ENCODE measurements at regions not wholly inside any gene's neighbourhood (a gene's known extent, or its start where the extent isn't known, plus 50 kb on each side); places are given as distances from the start of the nearest gene placed in this dataset.

DNA sequence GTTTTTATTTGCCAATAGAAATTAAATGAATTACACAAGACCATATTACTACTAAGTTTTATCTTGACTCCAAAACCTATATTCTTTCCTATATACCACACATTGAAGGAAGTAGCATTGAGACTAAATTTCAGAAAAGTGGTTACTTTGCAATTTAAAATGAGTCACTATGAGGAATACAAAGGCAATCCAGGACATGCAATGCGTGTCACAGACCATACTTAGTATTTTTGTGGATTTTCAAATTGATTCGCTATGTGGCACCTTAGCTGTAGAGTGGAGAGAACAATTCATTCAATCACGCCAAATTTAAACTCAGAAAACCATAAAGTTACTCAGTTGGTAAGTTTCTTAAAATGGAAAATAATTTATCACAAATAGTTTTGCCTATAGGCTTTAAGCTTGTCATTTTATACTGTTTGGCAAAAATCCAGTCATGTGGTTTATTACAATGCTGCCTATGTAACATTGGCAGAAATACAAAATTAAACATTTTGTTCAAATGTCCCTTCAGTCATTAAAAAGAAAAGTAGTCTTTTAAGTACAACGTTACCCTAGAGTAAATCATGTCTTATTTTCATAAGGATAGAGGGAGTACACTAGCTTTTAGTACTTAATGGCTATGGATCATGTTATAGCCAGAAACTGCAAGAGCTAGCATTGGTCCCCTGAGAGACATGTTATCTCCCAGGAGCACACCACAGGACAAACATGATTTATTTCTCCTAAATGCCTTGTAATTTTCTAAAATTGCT lies 222.8 kb upstream of the CDH7 start:
- TF ChIP-seq, protein P1, sequence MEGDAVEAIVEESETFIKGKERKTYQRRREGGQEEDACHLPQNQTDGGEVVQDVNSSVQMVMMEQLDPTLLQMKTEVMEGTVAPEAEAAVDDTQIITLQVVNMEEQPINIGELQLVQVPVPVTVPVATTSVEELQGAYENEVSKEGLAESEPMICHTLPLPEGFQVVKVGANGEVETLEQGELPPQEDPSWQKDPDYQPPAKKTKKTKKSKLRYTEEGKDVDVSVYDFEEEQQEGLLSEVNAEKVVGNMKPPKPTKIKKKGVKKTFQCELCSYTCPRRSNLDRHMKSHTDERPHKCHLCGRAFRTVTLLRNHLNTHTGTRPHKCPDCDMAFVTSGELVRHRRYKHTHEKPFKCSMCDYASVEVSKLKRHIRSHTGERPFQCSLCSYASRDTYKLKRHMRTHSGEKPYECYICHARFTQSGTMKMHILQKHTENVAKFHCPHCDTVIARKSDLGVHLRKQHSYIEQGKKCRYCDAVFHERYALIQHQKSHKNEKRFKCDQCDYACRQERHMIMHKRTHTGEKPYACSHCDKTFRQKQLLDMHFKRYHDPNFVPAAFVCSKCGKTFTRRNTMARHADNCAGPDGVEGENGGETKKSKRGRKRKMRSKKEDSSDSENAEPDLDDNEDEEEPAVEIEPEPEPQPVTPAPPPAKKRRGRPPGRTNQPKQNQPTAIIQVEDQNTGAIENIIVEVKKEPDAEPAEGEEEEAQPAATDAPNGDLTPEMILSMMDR (IDR thresholded peaks at IDR 0.05): no peak
- TF ChIP-seq POLR2AphosphoS5 (IDR thresholded peaks at IDR 0.05) (no peak), POLR2A (IDR thresholded peaks at IDR 0.05) (no peak)
- H3K27ac ChIP-seq: no peak overlapping the region
- H3K4me1 ChIP-seq: no peaks in the 10 kb centered on the region
- no peaks in the 10 kb centered on the region for H3K9me3 ChIP-seq
- DNase-seq (ENCODE audit: low spot score in 2 of 2): no peak
- no peaks in the 10 kb centered on the region for H3K27me3 ChIP-seq
- H3K36me3 ChIP-seq: no peaks in the 10 kb centered on the region
- no peak overlapping the region for H3K4me3 ChIP-seq
- intact Hi-C loops (cut with DNase I; ENCODE audit: low total_unique reads): no loop called here

DNA sequence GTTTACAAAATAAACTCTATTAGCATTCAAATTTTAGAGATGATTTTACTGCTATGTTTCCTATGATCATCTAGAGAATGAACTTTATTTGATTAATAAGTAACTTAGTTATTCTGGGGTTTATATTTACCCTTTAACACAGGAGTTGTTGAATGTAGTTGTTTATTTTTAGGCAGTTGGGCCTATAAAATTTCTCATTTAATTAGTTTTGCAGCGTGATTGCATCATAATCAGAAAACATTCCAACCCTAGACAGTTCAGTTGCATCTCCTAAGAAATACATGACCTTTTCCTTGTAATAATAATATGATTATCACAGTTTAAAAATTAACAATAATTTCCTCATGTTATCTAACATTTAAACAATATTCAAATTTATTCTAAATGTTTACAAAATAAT lies 224.7 kb upstream of the CDH7 start:
- H3K4me3 ChIP-seq: no peak overlapping the region
- intact Hi-C loops (cut with DNase I; ENCODE audit: low total_unique reads): no loop called here
- no peaks in the 10 kb centered on the region for H3K36me3 ChIP-seq
- TF ChIP-seq, protein P1 (IDR thresholded peaks at IDR 0.05): no peak
- TF ChIP-seq POLR2AphosphoS5 (IDR thresholded peaks at IDR 0.05) (no peak), POLR2A (IDR thresholded peaks at IDR 0.05) (no peak)
- H3K27ac ChIP-seq: no peak overlapping the region
- H3K27me3 ChIP-seq: no peaks in the 10 kb centered on the region
- DNase-seq (ENCODE audit: low spot score in 2 of 2): no peak
- no peaks in the 10 kb centered on the region for H3K4me1 ChIP-seq
- H3K9me3 ChIP-seq: no peaks in the 10 kb centered on the region

DNA sequence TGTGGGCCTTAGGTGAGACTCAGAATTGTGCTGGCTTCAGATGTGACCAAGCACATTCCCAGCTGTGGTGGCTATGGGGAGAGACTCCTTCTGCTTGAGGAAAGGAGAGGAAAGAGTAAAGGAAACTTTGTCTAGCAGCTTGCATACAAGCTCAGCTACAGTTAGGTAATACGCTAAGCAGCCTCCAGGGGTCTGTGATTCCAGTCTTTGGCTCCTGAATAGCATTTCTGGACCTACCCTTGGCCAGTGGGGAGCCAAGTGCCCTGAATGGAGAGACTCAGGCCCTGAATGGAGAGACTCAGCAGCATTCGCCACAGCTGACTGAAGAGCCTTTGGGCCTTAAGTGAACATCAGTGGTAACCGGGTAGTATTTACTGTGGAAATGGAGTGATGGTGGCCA lies 227.4 kb upstream of the CDH7 start:
- Histone ChIP-seq H3K9me3 (no peaks in the 10 kb centered on the region), H3K36me3 (no peaks in the 10 kb centered on the region), H3K4me3 (no peak overlapping the region), H3K27ac (no peak overlapping the region), H3K27me3 (no peaks in the 10 kb centered on the region), H3K4me1 (no peaks in the 10 kb centered on the region)
- no peak for DNase-seq (ENCODE audit: low spot score in 2 of 2)
- intact Hi-C loops (cut with DNase I; ENCODE audit: low total_unique reads): no loop called here
- TF ChIP-seq POLR2A (IDR thresholded peaks at IDR 0.05) (no peak), POLR2AphosphoS5 (IDR thresholded peaks at IDR 0.05) (no peak)
- TF ChIP-seq, protein P1 (IDR thresholded peaks at IDR 0.05): no peak

DNA sequence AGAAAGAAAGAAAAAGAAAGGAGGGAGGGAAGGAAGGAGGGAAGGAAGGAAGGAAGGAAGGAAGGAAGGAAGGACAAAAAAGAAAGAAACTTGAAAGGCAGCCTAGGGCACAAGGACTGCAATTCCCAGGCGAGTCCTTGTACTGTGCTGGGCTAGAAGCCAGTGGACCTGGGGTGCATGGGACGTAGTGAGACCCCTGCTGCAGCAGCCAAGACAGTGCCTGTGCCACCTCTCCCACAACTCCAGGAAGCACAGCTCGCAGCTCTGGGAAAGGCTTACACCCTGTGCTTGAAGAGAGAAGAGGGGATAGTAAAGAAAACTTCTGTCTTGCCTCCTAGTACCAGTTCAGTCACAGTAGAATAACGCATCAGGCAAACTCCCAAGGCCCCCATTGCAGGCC lies 227.9 kb upstream of the CDH7 start:
- Histone ChIP-seq H3K36me3 (no peaks in the 10 kb centered on the region), H3K4me1 (no peaks in the 10 kb centered on the region), H3K27me3 (no peaks in the 10 kb centered on the region), H3K4me3 (no peak overlapping the region), H3K9me3 (no peaks in the 10 kb centered on the region), H3K27ac (no peak overlapping the region)
- TF ChIP-seq POLR2A (IDR thresholded peaks at IDR 0.05) (no peak), POLR2AphosphoS5 (IDR thresholded peaks at IDR 0.05) (no peak)
- TF ChIP-seq, protein P1 (IDR thresholded peaks at IDR 0.05): no peak
- DNase-seq (ENCODE audit: low spot score in 2 of 2): no peak
- intact Hi-C loops (cut with DNase I; ENCODE audit: low total_unique reads): no loop called here

DNA sequence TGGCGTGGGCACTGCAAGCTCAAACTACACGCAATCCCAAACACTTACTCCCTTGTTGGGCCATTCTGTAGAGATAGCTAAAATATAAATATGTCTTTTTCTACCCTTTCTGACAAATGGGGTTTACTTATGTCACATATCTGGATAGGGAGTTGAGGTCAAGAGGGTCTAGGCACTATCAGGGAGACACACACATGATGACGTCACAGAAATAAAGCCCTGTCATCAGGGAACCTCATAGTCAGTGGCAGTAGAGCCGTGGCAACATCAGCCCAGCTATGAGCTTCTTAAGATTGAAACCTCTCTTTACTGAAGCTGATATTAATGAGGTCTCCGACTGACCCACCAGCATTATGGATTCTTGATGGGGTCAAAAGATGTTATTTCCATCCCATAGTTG lies 234.6 kb upstream of the CDH7 start:
- TF ChIP-seq POLR2A (IDR thresholded peaks at IDR 0.05): no peak
- TF ChIP-seq, protein P1 (IDR thresholded peaks at IDR 0.05): no peak
- TF ChIP-seq POLR2AphosphoS5 (IDR thresholded peaks at IDR 0.05): no peak
- intact Hi-C loops (cut with DNase I; ENCODE audit: low total_unique reads): no loop called here
- no peaks in the 10 kb centered on the region for H3K4me1 ChIP-seq
- no peak for DNase-seq (ENCODE audit: low spot score in 2 of 2)
- no peaks in the 10 kb centered on the region for H3K27me3 ChIP-seq
- H3K9me3 ChIP-seq: no peaks in the 10 kb centered on the region
- H3K4me3 ChIP-seq: no peak overlapping the region
- no peak overlapping the region for H3K27ac ChIP-seq
- no peaks in the 10 kb centered on the region for H3K36me3 ChIP-seq
